IPS-NIHi7 (cell line): ENCODE measurements at regions not wholly inside any gene's neighbourhood (a gene's known extent, or its start where the extent isn't known, plus 50 kb on each side); places are given as distances from the start of the nearest gene placed in this dataset.
"Not testable (repeated sequence)": the region's sequence is repeated elsewhere in the genome, so short reads cannot be mapped to it uniquely, and the experiment has no call there.

ENCODE experiments used
- DNase-seq: peaks from one replicate; pipeline ENCODE4 v3.0.0; 2012; ENCODE audit warnings: mixed read lengths; ENCODE audit errors: extremely low spot score

DNA sequence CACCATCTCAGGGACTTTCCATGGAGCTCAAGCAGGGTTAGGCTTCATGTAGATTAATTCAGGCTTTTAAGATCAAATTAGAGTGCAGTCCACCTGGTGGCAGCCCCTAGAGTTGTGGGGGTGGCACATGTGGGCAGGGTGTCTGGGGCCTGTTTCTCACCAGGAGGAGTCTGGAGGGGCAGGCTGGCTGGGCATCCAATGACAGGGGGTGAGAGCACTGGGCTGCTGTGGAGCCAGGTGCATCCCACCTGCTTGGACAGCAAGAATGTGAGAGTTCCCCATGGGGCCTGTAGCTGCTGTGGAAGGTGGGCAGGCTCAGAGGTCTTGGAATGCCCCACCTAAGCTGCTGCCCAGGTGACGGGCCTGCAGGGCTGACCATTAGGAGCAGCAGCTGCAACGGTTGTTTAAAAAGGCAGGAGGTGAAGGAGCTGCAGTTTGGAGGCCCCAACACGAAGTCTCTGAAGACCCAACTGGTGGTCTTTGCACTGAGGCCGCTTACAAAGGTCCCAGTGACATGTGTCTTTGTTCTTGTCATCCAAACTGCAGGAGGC lies 686.3 kb upstream of the HS6ST1 start:
- DNase-seq, result no peak

GRCh38 chr2:129006135-129006886 lies 687.6 kb upstream of the HS6ST1 start:
- no peak for DNase-seq

- DNase-seq, result peak; percentile 1
Observed at GRCh38 chr2:129006901-129007300, 688.2 kb upstream of the HS6ST1 start.

GRCh38 chr2:129008055-129008880 lies 689.6 kb upstream of the HS6ST1 start:
- peak; percentile 3 for DNase-seq

DNA sequence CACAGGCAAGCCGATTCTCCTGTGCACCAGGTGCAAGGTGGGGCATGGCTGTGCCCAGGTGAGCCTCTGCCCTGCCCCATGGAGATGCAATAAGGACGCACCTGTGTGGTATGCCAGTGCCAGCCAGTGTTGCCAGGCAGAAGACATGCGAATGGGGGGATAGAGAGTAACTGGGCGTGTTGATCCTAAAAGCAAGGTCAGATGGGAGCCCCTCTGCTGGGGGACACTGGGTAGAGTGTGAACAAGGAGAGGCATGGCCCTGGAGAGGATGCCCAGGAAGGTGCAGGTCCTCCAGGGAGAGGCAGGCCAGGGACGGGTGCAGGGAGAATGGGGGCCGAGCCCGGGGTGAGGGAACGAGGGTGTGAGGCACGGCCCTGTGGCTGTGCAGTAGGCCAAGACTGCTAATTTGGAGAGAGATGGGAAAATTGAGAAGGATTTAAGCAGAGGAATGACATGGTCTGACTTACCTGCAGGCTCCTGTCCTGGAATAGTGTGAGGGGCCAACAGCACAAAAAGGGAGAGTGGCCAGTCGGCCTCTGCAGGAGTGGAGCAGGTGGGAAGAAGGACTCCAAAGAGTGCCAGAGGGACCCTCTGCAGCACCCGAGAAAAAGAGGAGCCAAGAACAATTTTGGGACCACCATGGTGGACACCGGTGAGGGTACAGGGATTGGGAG lies 690.4 kb upstream of the HS6ST1 start:
- peak; percentile 4 for DNase-seq

DNA sequence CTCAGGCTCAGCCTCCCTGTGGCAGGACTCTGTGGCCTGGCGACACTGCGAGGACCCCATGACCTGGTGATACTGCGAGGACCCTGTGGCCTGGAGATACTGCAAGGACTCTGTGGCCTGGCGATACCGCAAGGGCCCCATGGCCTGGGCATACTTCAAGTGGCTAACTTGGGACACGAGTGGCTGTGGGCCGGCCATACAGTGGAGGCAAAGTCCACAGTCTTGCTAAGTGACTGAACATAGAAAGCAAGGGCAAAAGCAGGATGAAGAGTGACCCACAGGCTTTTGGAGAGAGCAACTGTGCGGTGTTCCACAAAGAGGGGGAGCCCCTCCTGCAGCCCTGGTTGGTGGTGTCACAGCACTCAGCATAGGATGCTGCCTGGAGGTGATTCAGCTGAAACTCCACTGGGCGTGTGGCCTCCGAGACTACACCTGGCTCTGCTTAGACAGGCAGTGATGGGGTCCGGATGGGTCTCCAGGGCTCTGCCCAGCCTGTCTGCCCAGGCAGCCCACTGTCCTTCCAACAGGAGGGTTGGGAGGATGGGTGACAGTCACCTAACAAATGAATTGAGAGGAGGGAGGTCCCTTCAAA lies 691.0 kb upstream of the HS6ST1 start:
- DNase-seq, result peak; percentile 2

GRCh38 chr2:129010262-129010661 lies 691.6 kb upstream of the HS6ST1 start:
- DNase-seq, result no peak

- no peak for DNase-seq
Observed at GRCh38 chr2:129011466-129012061, 692.9 kb upstream of the HS6ST1 start.

GRCh38 chr2:129014432-129014831 lies 695.8 kb upstream of the HS6ST1 start:
- no peak for DNase-seq

DNA sequence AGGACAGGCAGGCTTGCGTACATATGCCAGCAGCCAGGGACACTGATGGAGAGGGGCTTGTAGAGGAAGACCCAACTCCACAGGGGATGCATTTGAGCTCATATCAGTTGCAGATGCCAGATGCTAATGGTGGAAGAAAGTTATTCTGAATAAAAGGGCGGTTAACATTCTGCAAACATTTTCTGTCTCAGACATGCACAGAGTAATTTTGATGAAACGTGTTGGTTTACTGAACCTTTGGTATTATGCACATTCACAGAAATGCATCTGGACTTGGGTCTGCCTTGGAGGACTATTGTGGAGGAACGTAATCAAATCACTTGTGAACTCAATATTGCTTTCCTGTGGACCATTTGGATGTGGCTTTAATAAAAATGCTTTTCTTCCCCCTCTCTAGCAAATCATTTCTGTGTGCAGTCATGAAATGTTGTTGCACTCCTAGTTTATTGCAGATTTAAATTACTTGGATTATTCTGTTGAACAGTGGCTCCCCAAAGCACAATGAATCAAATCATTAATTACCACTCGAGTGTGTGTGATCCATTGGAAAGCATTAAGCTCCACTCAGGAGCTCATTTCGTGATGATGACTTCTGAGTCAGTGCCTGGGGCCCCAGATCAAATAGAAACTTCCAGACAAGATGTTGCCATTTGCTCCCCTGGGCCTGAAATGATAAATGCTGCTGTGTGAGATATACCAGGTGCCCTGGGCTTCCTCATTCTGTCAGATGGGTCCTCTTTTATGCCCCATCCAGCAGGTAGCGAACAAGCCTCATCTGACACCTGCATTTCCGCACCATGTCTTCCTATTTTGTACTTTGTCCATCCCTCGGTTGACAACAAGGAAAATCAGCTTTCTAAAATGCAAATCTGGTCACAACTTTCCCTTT lies 697.0 kb upstream of the HS6ST1 start:
- DNase-seq, result no peak

DNA sequence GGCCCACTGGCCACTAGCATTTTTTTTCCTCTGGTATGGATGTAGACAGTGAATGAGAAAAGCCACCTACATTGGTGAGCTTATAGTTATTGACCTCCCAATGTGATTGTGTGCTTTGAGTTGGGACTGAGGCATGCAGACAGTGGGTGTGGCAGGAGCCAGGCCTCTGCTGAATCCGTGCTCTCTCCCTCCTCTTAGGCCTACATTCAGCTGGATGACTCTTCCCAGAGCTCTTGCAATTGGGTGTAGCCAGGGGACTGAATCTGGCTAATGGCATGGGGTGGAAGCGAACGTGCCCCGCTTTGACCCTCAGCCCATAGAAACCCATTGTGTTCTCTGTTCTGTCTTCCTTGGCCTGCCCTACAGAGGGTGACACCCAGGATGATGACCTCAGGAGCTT lies 698.3 kb upstream of the HS6ST1 start:
- DNase-seq, result no peak

DNA sequence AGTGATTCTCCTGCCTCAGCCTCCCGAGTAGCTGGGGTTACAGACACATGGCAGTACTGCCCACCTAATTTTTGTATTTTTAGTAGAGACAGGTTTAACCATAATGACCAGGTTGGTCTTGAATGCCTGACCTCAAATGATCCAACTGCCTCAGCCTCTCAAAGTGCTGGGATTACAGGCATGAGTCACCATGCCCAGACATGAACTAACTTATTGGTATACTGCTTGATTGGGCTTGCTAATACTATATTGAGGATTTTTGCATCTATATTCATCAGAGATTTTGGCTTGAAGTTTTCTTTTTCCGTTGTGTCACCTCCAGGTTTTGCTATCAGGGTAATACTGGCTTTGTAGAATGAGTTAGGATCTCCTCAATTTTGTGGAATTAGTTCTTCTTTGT lies 706.1 kb upstream of the HS6ST1 start:
- no peak for DNase-seq

GRCh38 chr2:129035992-129036391 lies 717.3 kb upstream of the HS6ST1 start:
- DNase-seq, result no peak

- DNase-seq, result not testable (repeated sequence)
Observed at GRCh38 chr2:129043677-129044076, 725.0 kb upstream of the HS6ST1 start.

DNA sequence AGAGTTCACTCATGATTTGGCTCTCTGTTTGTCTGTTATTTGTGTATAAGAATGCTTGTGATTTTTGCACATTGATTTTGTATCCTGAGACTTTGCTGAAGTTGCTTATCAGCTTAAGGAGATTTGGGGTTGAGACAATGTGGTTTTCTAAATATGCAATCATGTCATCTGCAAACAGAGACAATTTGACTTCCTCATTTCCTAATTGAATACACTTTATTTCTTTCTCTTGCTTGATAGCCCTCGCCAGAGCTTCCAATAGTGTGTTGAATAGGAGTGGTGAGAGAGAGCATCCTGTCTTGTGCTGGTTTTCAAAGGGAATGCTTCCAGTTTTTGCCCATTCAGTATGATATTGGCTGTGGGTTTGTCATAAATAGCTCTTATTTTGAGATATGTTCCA lies 727.8 kb upstream of the HS6ST1 start:
- not testable (repeated sequence) for DNase-seq

DNA sequence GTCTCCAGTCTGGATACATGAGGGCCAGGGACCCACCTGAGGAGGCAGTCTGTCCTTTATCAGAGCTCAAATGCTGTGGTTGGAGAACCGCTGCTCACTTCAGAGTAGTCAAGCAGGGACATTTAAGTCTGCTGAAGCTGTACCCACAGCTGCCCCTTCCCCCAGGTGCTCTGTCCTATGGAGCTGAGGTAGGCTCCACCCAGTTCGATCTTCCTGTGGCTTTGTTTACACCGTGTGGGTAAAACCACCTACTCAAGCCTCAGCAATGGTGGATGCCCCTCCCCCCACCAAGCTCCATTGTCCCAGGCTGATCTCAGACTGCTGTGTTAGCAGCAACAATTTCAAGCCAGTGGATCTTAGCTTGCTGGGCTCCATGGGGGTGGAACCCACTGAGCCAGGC lies 731.4 kb upstream of the HS6ST1 start:
- DNase-seq, result no peak

- no peak for DNase-seq
Observed at GRCh38 chr2:129055242-129055641, 736.6 kb upstream of the HS6ST1 start.

- no peak for DNase-seq
Observed at GRCh38 chr2:129055824-129056223, 737.2 kb upstream of the HS6ST1 start.

DNA sequence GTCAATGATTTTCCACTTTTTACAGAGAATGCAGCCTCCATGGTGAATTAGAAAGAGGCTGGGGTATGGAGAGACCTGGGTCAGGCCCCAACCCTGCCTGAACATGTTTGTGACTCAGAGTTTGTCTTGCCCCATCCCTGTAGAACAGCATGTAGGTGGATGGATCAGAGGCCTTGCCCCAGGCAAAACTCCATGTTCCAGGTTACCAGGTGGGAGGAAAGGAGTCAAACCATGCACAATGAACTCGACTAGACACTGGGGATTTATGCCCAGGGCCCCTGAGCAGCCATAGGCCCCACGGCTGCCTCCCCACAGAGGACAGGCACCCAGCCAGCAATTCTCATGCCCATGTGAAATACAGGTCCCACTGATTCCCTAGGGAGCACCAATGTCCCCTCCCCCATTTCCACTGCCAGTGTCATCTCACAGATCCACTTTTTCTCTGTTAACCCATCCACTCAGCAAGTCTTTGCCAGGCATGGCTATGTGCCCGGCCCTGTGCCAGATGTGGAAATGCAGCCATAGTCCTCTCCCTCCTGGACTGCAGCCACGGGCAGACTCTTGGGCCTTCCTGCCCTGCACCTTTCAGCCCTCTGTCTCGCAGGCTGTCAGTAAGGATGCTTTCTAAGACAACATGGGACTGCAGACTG lies 737.8 kb upstream of the HS6ST1 start:
- no peak for DNase-seq

- no peak for DNase-seq
Observed at GRCh38 chr2:129056959-129057317, 738.3 kb upstream of the HS6ST1 start.
